Mucosa of rectum (tissue), 2 donors: ENCODE measurements at regions not wholly inside any gene's neighbourhood (a gene's known extent, or its start where the extent isn't known, plus 50 kb on each side); places are given as distances from the start of the nearest gene placed in this dataset.
"Not testable (repeated sequence)": the region's sequence is repeated elsewhere in the genome, so short reads cannot be mapped to it uniquely, and the experiment has no call there.

Experiments used
- H3K27ac ChIP-seq, 2 donors: one replicate each; pipeline ENCODE4 v1.7.0; 2013; ENCODE audit warnings: inconsistent platforms in 2 of 2, low read depth in 2 of 2, low read length in 2 of 2
- H3K27me3 ChIP-seq, 2 donors: one replicate each; pipeline ENCODE4 v1.7.0; 2013; ENCODE audit warnings: low read length in 2 of 2; ENCODE audit not compliant: control insufficient read depth in 2 of 2, insufficient read depth in 2 of 2
- H3K36me3 ChIP-seq, 2 donors: one replicate each; pipeline ENCODE4 v1.7.0; 2013; ENCODE audit warnings: low read length in 2 of 2; ENCODE audit not compliant: control insufficient read depth in 2 of 2, insufficient read depth in 2 of 2
- H3K4me1 ChIP-seq, 2 donors: one replicate each; pipeline ENCODE4 v1.7.0; 2013; ENCODE audit warnings: low read length in 2 of 2, mild to moderate bottlenecking in 1 of 2; ENCODE audit not compliant: control insufficient read depth in 2 of 2, insufficient read depth in 2 of 2
- H3K4me3 ChIP-seq, 2 donors: one replicate each; pipeline ENCODE4 v1.7.0; 2013; ENCODE audit warnings: low read length in 2 of 2
- H3K9ac ChIP-seq, 2 donors: one replicate each; pipeline ENCODE4 v1.7.0; 2013; ENCODE audit warnings: low read length in 2 of 2, low read depth in 1 of 2, mild to moderate bottlenecking in 1 of 2
- H3K9me3 ChIP-seq, 2 donors: one replicate each; pipeline ENCODE4 v1.7.0; 2013; ENCODE audit warnings: low read length in 2 of 2; ENCODE audit not compliant: control insufficient read depth in 2 of 2
- donor health status: healthy.
- donor health status: Normal muscosa, but diverticular disease.

DNA sequence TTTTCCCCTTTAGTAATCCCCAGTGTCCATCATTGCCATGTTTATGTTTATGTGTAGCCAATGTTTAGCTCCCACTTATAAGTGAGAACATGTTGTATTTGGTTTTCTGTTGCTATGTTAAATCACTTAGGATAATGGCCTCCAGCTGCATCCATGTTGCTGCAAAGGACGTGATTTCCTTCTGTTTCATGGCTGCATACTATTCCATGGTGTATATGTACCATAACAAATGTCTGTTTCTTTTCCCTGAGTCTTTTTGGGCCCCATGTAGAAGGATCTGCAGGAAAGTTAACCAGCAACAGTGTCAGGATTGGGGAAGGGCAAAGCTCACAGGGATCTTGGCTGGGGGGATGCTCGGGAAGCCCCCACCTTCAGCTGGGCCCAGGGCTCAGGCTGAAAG lies 64.3 kb upstream of the SULF2 start:
- Histone ChIP-seq H3K36me3 (no peaks in the 10 kb centered on the region), H3K27ac (no peak overlapping the region), H3K27me3 (no peaks in the 10 kb centered on the region), H3K4me3 (no peak overlapping the region), H3K4me1 (no peaks in the 10 kb centered on the region), H3K9me3 (no peaks in the 10 kb centered on the region), H3K9ac (no peak overlapping the region)

DNA sequence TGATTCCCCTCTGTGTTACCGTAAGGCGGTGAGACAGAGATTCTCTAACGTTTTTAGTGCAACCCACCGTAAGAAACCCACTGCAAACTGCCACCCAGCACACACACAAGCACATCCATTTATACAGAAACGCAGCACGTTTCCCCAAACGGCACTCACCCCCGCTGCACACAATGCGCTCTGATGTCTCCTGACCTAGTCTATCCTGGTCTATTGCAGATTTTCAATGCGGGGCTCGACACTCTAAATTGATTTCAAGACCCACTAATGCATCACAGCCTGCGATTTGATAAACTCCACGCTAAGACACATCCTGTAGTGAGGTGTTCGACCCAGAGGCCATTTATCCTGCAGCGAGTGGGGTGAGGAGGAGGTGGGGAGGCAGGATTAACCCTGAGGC lies 63.7 kb upstream of the SULF2 start:
- Histone ChIP-seq H3K9me3 (no peaks in the 10 kb centered on the region), H3K4me3 (no peak overlapping the region), H3K9ac (no peak overlapping the region), H3K36me3 (no peaks in the 10 kb centered on the region), H3K27me3 (no peaks in the 10 kb centered on the region), H3K4me1 (no peaks in the 10 kb centered on the region), H3K27ac (no peak overlapping the region)

DNA sequence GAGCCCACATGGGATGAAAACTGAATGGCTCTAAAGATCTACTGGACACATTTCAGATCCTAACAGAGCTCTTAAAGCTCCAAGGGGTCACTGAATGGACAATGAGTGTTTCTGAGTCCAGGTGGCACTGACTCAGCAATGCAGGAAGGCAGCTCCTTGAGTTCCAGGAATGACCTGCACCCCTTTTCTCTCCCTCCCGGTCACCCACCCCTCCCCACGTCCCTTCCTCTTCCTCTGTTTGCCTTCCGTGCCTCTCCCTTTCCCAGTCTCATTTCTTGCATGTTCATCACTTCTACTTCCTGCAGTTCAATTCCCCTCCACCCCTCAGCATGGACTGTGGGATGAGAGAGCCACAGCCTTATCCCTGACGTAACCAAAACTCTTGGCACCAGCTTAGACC lies 63.3 kb upstream of the SULF2 start:
- H3K27me3 ChIP-seq, H3K4me3 ChIP-seq, H3K36me3 ChIP-seq, H3K9ac ChIP-seq, H3K9me3 ChIP-seq, H3K4me1 ChIP-seq, H3K27ac ChIP-seq: not testable (repeated sequence)

DNA sequence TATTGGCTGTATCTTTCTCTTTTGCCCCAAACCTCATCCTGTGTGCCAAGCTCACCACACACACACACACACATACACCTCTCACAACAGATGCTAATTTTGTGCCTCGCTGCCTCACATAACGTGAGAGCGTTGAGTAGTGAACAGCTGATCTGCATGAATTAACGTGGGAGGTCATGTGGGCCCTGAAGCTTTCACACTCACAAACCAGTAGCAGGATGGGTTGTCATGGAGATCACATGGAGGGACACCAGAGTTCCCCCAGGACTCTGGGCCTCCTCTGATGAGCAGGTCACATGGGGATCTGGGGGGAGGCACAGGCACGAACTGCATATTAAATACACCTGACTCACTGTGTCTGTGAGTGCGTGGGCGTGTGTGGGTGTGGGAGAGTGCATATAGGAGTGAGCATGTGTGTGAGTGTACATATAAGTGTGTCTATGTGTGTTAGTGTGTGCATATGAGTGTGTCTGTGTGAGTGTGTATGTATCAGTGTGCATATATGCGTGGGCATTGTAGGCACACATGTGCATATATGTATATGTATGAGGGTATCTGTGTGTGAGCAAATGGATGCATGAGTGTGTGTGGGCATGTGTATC lies 62.7 kb upstream of the SULF2 start:
- H3K4me1 ChIP-seq = no peaks in the 10 kb centered on the region
- H3K27me3 ChIP-seq = no peaks in the 10 kb centered on the region
- H3K27ac ChIP-seq = no peak overlapping the region
- H3K36me3 ChIP-seq = no peaks in the 10 kb centered on the region
- H3K9me3 ChIP-seq = no peaks in the 10 kb centered on the region
- H3K4me3 ChIP-seq = no peak overlapping the region
- no peak overlapping the region for H3K9ac ChIP-seq

DNA sequence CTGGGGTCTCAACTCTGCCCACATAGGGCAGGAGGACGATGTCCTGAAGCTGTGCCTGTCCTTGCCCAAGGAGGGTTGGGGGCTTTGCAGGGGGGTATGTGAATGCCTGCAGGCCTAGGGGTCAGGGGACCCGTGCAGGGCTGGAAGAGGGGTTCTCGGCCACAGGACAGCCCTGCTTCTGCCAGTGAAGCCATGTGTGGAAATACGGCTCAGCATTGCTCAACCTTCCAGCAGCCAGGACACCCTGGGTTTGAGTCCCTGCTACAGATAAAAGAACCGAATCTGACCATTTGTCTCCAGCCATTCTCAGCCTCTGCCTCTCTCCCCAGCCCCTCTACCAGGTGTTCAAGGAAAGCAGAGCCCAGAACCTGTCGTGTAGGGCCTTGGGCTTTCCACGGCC lies 61.9 kb upstream of the SULF2 start:
- H3K27me3 ChIP-seq, H3K27ac ChIP-seq, H3K9ac ChIP-seq, H3K36me3 ChIP-seq, H3K4me3 ChIP-seq, H3K4me1 ChIP-seq, H3K9me3 ChIP-seq: not testable (repeated sequence)

DNA sequence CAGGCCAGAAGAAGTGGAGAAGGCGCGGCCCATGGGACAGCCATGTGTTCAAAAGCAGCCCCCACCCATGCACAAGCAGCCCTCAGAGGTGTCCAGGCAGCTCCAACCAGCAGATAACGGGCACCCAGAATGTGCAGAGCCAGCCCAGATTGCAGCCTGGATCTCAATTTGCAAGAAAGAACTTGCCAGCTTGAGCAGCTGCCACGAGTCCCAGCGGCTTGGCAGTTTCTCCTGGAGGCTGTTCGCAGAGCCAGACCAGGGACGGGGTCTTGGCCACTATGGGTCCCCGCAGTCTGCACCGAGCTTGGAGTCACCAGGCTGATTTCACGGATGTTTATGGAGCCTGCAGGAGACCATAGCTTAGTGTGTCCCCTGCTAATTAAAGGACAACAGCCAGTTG lies 61.4 kb upstream of the SULF2 start:
- H3K27me3 ChIP-seq, H3K36me3 ChIP-seq, H3K4me3 ChIP-seq, H3K4me1 ChIP-seq, H3K9ac ChIP-seq, H3K27ac ChIP-seq, H3K9me3 ChIP-seq: not testable (repeated sequence)

DNA sequence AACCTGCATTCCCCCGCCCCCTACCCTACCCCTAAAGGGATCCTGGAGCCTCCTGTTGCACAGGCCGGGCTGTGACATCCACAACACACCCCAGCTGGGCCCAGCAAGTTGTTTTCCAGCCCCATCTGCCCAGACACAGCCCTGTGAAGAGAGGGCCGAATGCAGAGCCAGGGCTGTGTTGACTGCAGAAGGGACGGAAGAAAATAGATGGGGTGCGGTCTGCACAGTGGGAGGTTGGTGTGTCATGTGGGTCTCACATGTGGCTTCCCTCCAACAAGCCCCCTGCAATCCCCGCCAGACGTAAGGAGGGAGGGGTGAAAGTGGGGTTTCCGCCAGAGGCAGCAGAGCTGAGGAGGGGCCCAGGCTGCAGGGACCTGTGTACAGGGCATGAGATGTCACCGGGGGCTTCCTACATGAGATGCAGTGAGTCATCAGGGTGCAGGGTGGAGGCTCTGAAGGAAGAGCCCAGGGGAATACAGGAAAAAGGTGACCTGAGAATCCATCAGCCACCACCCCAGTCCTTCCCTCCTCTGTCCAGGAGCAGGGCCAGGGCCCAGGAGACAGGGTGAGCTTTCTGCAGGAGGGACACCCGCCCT lies 60.2 kb upstream of the SULF2 start:
- not testable (repeated sequence) for H3K36me3 ChIP-seq, H3K9ac ChIP-seq, H3K4me1 ChIP-seq, H3K27me3 ChIP-seq, H3K9me3 ChIP-seq, H3K4me3 ChIP-seq, H3K27ac ChIP-seq

DNA sequence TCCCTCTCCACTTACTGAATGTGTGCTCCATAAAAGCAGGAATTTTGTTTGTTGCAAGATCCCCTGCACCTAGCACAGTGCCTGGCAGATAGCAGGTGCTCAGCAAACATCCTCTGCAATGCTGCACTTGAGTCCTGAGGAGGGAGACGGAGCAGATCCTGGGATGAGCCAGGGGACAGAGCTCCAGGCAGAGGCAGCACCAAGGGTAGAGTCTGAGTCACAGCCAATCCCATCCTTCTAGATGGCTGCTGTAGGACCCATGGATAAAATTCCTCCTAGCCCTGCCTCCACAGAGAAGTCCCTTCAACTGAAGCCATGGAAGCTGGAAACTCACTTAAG lies 59.3 kb upstream of the SULF2 start:
- not testable (repeated sequence) for H3K9me3 ChIP-seq, H3K27me3 ChIP-seq, H3K27ac ChIP-seq, H3K4me1 ChIP-seq, H3K4me3 ChIP-seq, H3K36me3 ChIP-seq, H3K9ac ChIP-seq

DNA sequence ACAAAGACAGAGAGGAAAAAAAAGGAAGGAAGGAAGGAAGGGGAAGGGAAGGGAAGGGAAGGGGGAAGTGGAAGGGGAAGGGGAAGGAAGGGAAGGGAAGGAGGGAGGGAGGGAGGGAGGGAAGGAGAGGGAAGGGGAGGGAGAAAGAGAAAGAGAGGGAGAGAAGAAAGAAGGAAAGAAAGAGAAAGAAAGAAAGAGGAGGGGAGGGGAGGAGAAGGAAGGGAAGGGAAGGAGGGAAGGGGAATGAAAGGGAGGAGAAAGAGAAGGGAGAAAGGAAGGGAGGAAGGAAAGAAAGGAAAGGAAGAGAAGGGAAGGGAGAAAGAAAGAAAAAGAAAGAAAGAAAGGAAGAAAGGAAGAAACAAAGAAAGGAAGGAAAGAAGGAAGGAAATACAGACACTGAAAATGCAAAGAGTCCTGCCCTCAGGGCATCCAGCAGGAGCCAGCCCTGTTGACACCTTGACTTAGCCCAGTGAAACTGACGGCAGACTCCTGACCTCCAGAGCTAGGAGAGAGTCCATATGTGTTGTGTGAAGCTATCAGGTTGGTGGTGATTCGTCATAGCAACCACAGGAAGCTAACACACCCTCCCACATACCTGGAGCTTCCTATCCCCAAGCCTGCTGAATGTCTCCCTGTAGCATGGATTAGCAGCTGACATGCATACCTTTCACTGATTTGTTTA lies 58.7 kb upstream of the SULF2 start:
- no peak overlapping the region for H3K27ac ChIP-seq
- no peak overlapping the region for H3K9ac ChIP-seq
- no peaks in the 10 kb centered on the region for H3K9me3 ChIP-seq
- H3K36me3 ChIP-seq = no peaks in the 10 kb centered on the region
- no peak overlapping the region for H3K4me3 ChIP-seq
- no peaks in the 10 kb centered on the region for H3K27me3 ChIP-seq
- no peaks in the 10 kb centered on the region for H3K4me1 ChIP-seq

DNA sequence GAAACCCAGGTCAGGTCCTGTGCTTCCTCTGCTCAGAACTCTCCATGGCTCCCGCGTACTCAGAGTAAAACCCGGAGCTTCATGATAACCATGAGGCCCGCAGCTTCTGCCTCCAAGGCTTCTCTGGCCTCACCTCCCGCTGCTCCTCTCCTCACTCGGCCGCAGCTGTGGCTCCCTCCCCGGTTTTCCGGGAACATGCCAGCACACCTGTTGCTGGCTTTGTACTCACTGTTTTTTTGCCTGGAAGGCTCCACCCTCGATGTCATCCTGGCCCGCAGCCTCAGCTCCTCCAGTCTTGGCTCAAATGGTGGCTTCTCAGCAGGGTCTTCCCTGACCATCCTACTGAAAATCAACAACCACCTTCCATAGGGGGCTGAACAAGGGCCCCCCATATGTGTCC lies 57.7 kb upstream of the SULF2 start:
- H3K9ac ChIP-seq, H3K27ac ChIP-seq, H3K9me3 ChIP-seq, H3K4me3 ChIP-seq, H3K4me1 ChIP-seq, H3K36me3 ChIP-seq, H3K27me3 ChIP-seq: not testable (repeated sequence)
